ENCODE measurements at regions not wholly inside any gene's neighbourhood (a gene's known extent, or its start where the extent isn't known, plus 50 kb on each side); places are given as distances from the start of the nearest gene placed in this dataset.

- no peak overlapping the region for H3K4me3 ChIP-seq
- no peaks in the 10 kb centered on the region for H3K27me3 ChIP-seq
- no peak for DNase-seq (ENCODE audit: low spot score in 2 of 2)
- no peaks in the 10 kb centered on the region for H3K4me1 ChIP-seq
- intact Hi-C loops (cut with DNase I; ENCODE audit: low total_unique reads): no loop called here
- H3K36me3 ChIP-seq: no peaks in the 10 kb centered on the region
- TF ChIP-seq POLR2A (IDR thresholded peaks at IDR 0.05) (no peak), CTCF (IDR thresholded peaks at IDR 0.05) (no peak), POLR2AphosphoS5 (IDR thresholded peaks at IDR 0.05) (no peak)
- no peak overlapping the region for H3K27ac ChIP-seq
- H3K9me3 ChIP-seq: no peaks in the 10 kb centered on the region
Observed at GRCh38 chr18:45487581-45487980, 127.7 kb upstream of the SLC14A2 start.

- intact Hi-C loops (cut with DNase I; ENCODE audit: low total_unique reads): no loop called here
- Histone ChIP-seq H3K36me3 (no peaks in the 10 kb centered on the region), H3K27ac (no peak overlapping the region), H3K27me3 (no peaks in the 10 kb centered on the region), H3K9me3 (no peaks in the 10 kb centered on the region), H3K4me3 (no peak overlapping the region), H3K4me1 (no peaks in the 10 kb centered on the region)
- no peak for DNase-seq (ENCODE audit: low spot score in 2 of 2)
- no peak for TF ChIP-seq POLR2AphosphoS5 (IDR thresholded peaks at IDR 0.05)
- TF ChIP-seq CTCF (IDR thresholded peaks at IDR 0.05): no peak
- TF ChIP-seq POLR2A (IDR thresholded peaks at IDR 0.05): no peak
Observed at GRCh38 chr18:45488645-45489044, 126.6 kb upstream of the SLC14A2 start.

GRCh38 chr18:45493830-45494229 lies 121.4 kb upstream of the SLC14A2 start:
- Histone ChIP-seq H3K27me3 (no peaks in the 10 kb centered on the region), H3K4me1 (no peaks in the 10 kb centered on the region), H3K4me3 (no peak overlapping the region), H3K36me3 (no peaks in the 10 kb centered on the region), H3K9me3 (no peaks in the 10 kb centered on the region), H3K27ac (no peak overlapping the region)
- TF ChIP-seq CTCF (IDR thresholded peaks at IDR 0.05): no peak
- intact Hi-C loops (cut with DNase I; ENCODE audit: low total_unique reads): no loop called here
- no peak for DNase-seq (ENCODE audit: low spot score in 2 of 2)

GRCh38 chr18:45494811-45495210 lies 120.5 kb upstream of the SLC14A2 start:
- no peaks in the 10 kb centered on the region for H3K4me1 ChIP-seq
- no peak for DNase-seq (ENCODE audit: low spot score in 2 of 2)
- no peak overlapping the region for H3K27ac ChIP-seq
- H3K36me3 ChIP-seq: no peaks in the 10 kb centered on the region
- H3K4me3 ChIP-seq: no peak overlapping the region
- H3K9me3 ChIP-seq: no peaks in the 10 kb centered on the region
- H3K27me3 ChIP-seq: no peaks in the 10 kb centered on the region
- intact Hi-C loops (cut with DNase I; ENCODE audit: low total_unique reads): no loop called here
- TF ChIP-seq POLR2AphosphoS5 (IDR thresholded peaks at IDR 0.05): no peak

- Histone ChIP-seq H3K36me3 (no peaks in the 10 kb centered on the region), H3K27ac (no peak overlapping the region), H3K4me1 (no peaks in the 10 kb centered on the region), H3K4me3 (no peak overlapping the region), H3K9me3 (no peaks in the 10 kb centered on the region), H3K27me3 (no peaks in the 10 kb centered on the region)
- intact Hi-C loops (cut with DNase I; ENCODE audit: low total_unique reads): no loop called here
- DNase-seq (ENCODE audit: low spot score in 2 of 2): no peak
- TF ChIP-seq CTCF (IDR thresholded peaks at IDR 0.05): no peak
- no peak for TF ChIP-seq POLR2A (IDR thresholded peaks at IDR 0.05)
- TF ChIP-seq POLR2AphosphoS5 (IDR thresholded peaks at IDR 0.05): no peak
Observed at GRCh38 chr18:45496741-45497140, 118.5 kb upstream of the SLC14A2 start.

- DNase-seq (ENCODE audit: low spot score in 2 of 2): no peak
- TF ChIP-seq POLR2A (IDR thresholded peaks at IDR 0.05) (no peak), POLR2AphosphoS5 (IDR thresholded peaks at IDR 0.05) (no peak), CTCF (IDR thresholded peaks at IDR 0.05) (no peak)
Observed at GRCh38 chr18:45497595-45498286, 117.5 kb upstream of the SLC14A2 start.

More at GRCh38 chr18:45497595-45498286, 117.5 kb upstream of the SLC14A2 start:
- no peaks in the 10 kb centered on the region for H3K36me3 ChIP-seq
- H3K9me3 ChIP-seq: no peaks in the 10 kb centered on the region
- H3K4me1 ChIP-seq: no peaks in the 10 kb centered on the region
- H3K27ac ChIP-seq: no peak overlapping the region
- no peak overlapping the region for H3K4me3 ChIP-seq
- no peaks in the 10 kb centered on the region for H3K27me3 ChIP-seq
- intact Hi-C loops (cut with DNase I; ENCODE audit: low total_unique reads): no loop called here

Measured in breast epithelium (tissue), 4 donors.